A549 (cell line): ENCODE measurements at regions not wholly inside any gene's neighbourhood (a gene's known extent, or its start where the extent isn't known, plus 50 kb on each side); places are given as distances from the start of the nearest gene placed in this dataset.

ENCODE experiments used
- ATAC-seq, 2 experiments: fragments of 200-7000 bp in 1 of 2; fragments of >200 bp in 1 of 2; cut with Nextera tagmentation in 1 of 2; cut with Tn5 transposase in 1 of 2; 3 replicates each; pipeline versions ENCODE4 v1.8.0 to v1.9.1; 2018 to 2020; ENCODE audit warnings: mild to moderate bottlenecking in 1 of 2, moderate library complexity in 1 of 2
- CTCF ChIA-PET: fragments of 300-600 bp; sonication (Branson Sonifier 250); formaldehyde crosslinking; extraction: SDS; loops from one replicate; lab custom pipeline; 2021; ENCODE audit warnings: antibody characterized with exemption, inconsistent platforms; lab: Yijun Ruan, JAX
- POLR2A ChIA-PET: fragments of 350-600 bp; formaldehyde crosslinking; extraction: SDS; loops from one replicate; lab custom pipeline; 2021; ENCODE audit warnings: antibody characterized with exemption, inconsistent platforms; lab: Yijun Ruan, JAX
- DNase-seq, 2 experiments: peaks; one replicate each; pipeline versions ENCODE4 v3.0.0 to v3.0.0-alpha.2; 2011 to 2016; ENCODE audit warnings: low read depth in 1 of 2, low spot score in 1 of 2
- FAIRE-seq: peaks from 2 replicates; lab custom pipeline; 2011; peaks lifted over from hg19 to GRCh38; lab: Jason Lieb, UNC
- H3K27ac ChIP-seq, 2 experiments: fragments of >200 bp; sonication (Bioruptor Twin); formaldehyde crosslinking; 3 replicates each; pipeline ENCODE4 v1.5.1; 2016 to 2017
- H3K4me1 ChIP-seq: fragments of >200 bp; sonication (Bioruptor Twin); formaldehyde crosslinking; 3 replicates; pipeline ENCODE4 v1.6.1; 2016
- H3K4me2 ChIP-seq: fragments of >200 bp; sonication (Bioruptor Twin); formaldehyde crosslinking; 3 replicates; pipeline ENCODE4 v1.6.1; 2016
- H3K4me3 ChIP-seq: fragments of >200 bp; sonication (Bioruptor Twin); formaldehyde crosslinking; 3 replicates; pipeline ENCODE4 v1.5.1; 2016
- H3K9me3 ChIP-seq: fragments of >200 bp; sonication (Bioruptor Twin); formaldehyde crosslinking; 3 replicates; pipeline ENCODE4 v1.6.1; 2016
- CEBPB ChIP-seq, 2 experiments: fragments of >200 bp in 1 of 2; sonication (Bioruptor Twin) in 1 of 2; formaldehyde crosslinking in 1 of 2; IDR thresholded peaks; 2 replicates each; pipeline ENCODE4 v1.6.1; 2012 to 2016
- EHF ChIP-seq: fragments of 250-450 bp; sonication (Bioruptor Pico); IDR thresholded peaks from 2 replicates; pipeline ENCODE4 v1.5.0; 2020; ENCODE audit warnings: mild to moderate bottlenecking
- EHMT2 ChIP-seq: fragments of 200-600 bp; sonication (generic); IDR thresholded peaks from 2 replicates; pipeline ENCODE4 v1.6.1; 2016; ENCODE audit warnings: antibody characterized with exemption, low read depth, mild to moderate bottlenecking, moderate library complexity
- FOSB ChIP-seq: fragments of 250-450 bp; sonication (Bioruptor Pico); IDR thresholded peaks from 2 replicates; pipeline ENCODE4 v1.5.0; 2020; ENCODE audit warnings: mild to moderate bottlenecking, moderate library complexity
- FOXS1 ChIP-seq: fragments of 250-450 bp; sonication (Bioruptor Pico); IDR thresholded peaks from 2 replicates; pipeline ENCODE4 v1.5.0; 2020; ENCODE audit warnings: mild to moderate bottlenecking, moderate library complexity
- GATA3 ChIP-seq: IDR thresholded peaks from 2 replicates; pipeline ENCODE4 v1.6.1; 2012; ENCODE audit warnings: borderline replicate concordance
- HEYL ChIP-seq: fragments of 250-450 bp; sonication (Bioruptor Pico); IDR thresholded peaks from 2 replicates; pipeline ENCODE4 v1.8.0; 2021; ENCODE audit warnings: mild to moderate bottlenecking, moderate library complexity
- JUNB ChIP-seq: fragments of >200 bp; sonication (Bioruptor Twin); formaldehyde crosslinking; IDR thresholded peaks from 2 replicates; pipeline ENCODE4 v1.6.1; 2016
- KDM1A ChIP-seq: fragments of 200-600 bp; sonication (generic); IDR thresholded peaks from 2 replicates; pipeline ENCODE4 v1.6.1; 2016; ENCODE audit warnings: low read depth, mild to moderate bottlenecking
- KDM5A ChIP-seq: fragments of 200-600 bp; sonication (generic); IDR thresholded peaks from 2 replicates; pipeline ENCODE4 v1.6.1; 2016; ENCODE audit warnings: antibody characterized with exemption, mild to moderate bottlenecking
- MAFK ChIP-seq: fragments of 450-650 bp; IDR thresholded peaks from 2 replicates; pipeline ENCODE4 v1.6.1; 2014; ENCODE audit not compliant: partially characterized antibody
- MAX ChIP-seq: IDR thresholded peaks from 2 replicates; pipeline ENCODE4 v1.6.1; 2012
- MYC ChIP-seq: IDR thresholded peaks from 2 replicates; pipeline ENCODE4 v1.6.1; 2012; ENCODE audit warnings: mild to moderate bottlenecking, inconsistent platforms, low read length, improper control_type of control experiment, borderline replicate concordance
- NFE2L2 ChIP-seq: fragments of 150-350 bp; conservative IDR thresholded peaks from 2 replicates; pipeline ENCODE4 v1.6.1; 2014; ENCODE audit warnings: low read length
- NPAS2 ChIP-seq: fragments of 250-450 bp; sonication (Bioruptor Pico); IDR thresholded peaks from 2 replicates; pipeline ENCODE4 v1.8.0; 2022; ENCODE audit warnings: mild to moderate bottlenecking, moderate library complexity, borderline replicate concordance
- PHF8 ChIP-seq: fragments of 200-600 bp; sonication (generic); IDR thresholded peaks from 2 replicates; pipeline ENCODE4 v1.6.1; 2016; ENCODE audit warnings: low read depth, mild to moderate bottlenecking, antibody characterized with exemption, moderate library complexity, borderline replicate concordance
- POLR2AphosphoS2 ChIP-seq: conservative IDR thresholded peaks from 2 replicates; pipeline ENCODE4 v1.6.1; 2012; ENCODE audit warnings: low read length, improper control_type of control experiment, inconsistent platforms
- RARB ChIP-seq: fragments of 250-450 bp; sonication (Bioruptor Pico); IDR thresholded peaks from 2 replicates; pipeline ENCODE4 v1.8.0; 2021; ENCODE audit warnings: mild to moderate bottlenecking, moderate library complexity
- RCOR1 ChIP-seq: fragments of 150-350 bp; IDR thresholded peaks from 2 replicates; pipeline ENCODE4 v1.6.1; 2014; ENCODE audit warnings: antibody characterized with exemption, low read length, low read depth
- REST ChIP-seq: fragments of 200-600 bp; sonication (generic); IDR thresholded peaks from 2 replicates; pipeline ENCODE4 v1.6.1; 2016; ENCODE audit warnings: antibody characterized with exemption, mild to moderate bottlenecking, moderate library complexity
- RFX5 ChIP-seq: fragments of 450-650 bp; IDR thresholded peaks from 2 replicates; pipeline ENCODE4 v1.7.1; 2014; ENCODE audit warnings: antibody characterized with exemption, mild to moderate bottlenecking, moderate library complexity
- RNF2 ChIP-seq: fragments of 200-600 bp; sonication (generic); IDR thresholded peaks from 2 replicates; pipeline ENCODE4 v1.6.1; 2016; ENCODE audit warnings: low read depth, mild to moderate bottlenecking, antibody characterized with exemption, moderate library complexity, borderline replicate concordance
- SMC3 ChIP-seq: fragments of >200 bp; sonication (Bioruptor Twin); formaldehyde crosslinking; IDR thresholded peaks from 3 replicates; pipeline ENCODE4 v1.6.1; 2018; ENCODE audit warnings: inconsistent platforms
- USF2 ChIP-seq: fragments of 450-650 bp; IDR thresholded peaks from 2 replicates; pipeline ENCODE4 v1.6.1; 2014; ENCODE audit warnings: antibody characterized with exemption
- ZFP36 ChIP-seq: fragments of 450-650 bp; IDR thresholded peaks from 2 replicates; pipeline ENCODE4 v1.6.1; 2014; ENCODE audit warnings: borderline replicate concordance; ENCODE audit not compliant: partially characterized antibody
- ZNF302 ChIP-seq: fragments of 250-450 bp; sonication (Bioruptor Pico); IDR thresholded peaks from 2 replicates; pipeline ENCODE4 v1.9.0; 2021; ENCODE audit warnings: inconsistent platforms, mild to moderate bottlenecking, moderate library complexity
- WGBS: methylation state at CpG from one replicate; pipeline ENCODE4 v1.1.6; 2017; ENCODE audit errors: missing lambda C conversion rate; 5-methylcytosine and 5-hydroxymethylcytosine counted together
- TF ChIP-seq, protein P1 (sequence below): IDR thresholded peaks from 2 replicates; pipeline ENCODE4 v1.6.1; 2012
- TF ChIP-seq, protein P2 (sequence below): fragments of 250-450 bp; sonication (Bioruptor Pico); IDR thresholded peaks from 2 replicates; pipeline ENCODE4 v1.5.0; 2021; ENCODE audit warnings: mild to moderate bottlenecking, moderate library complexity, borderline replicate concordance

DNA sequence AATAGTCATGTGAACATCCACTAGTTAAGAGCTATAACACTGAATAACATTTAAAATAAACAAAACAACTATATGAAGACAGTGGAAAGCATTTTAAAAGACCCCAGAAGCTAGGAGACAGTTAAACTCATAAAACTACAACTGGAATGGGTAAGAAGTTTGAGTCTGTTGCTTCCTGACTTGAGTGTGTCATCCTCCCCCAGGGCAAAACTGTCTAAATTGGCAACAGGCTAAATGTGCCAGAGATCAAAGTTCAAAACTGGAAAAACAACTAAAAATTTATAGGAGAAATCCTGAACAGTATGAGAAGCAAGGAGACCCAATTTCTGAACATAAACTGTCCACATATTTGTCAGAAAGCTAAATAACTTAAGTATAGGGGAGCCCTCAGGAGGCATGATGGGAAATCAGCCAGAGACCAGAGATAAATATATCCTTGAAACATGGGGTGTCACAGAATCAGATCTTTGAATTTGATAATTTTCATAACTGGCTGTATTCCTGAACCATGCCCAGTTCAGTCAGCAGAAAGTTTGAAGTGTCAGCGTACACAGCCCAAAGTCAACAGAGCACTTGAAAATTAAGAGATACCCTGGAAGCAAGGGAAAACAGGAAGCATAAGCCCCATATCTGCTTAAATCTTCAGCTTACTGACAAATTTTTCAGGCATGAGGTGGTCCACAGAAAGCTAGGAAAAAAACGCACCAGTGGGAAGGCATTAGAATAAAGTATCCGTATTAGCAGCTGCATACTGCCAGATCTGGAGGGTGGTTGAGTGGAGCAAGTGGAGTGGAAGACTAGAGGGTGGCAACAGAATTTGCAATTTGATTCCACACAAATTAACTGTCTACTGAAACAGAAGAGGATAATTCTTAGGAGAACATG is 516.1 kb upstream of the MAN1A1 start:
- DNase-seq (no peak), ATAC-seq (no peak), FAIRE-seq (no peak)
- no peak overlapping the region for H3K4me2 ChIP-seq
- no peak for TF ChIP-seq EHF
- no peak for TF ChIP-seq EHMT2
- TF ChIP-seq KDM5A, result no peak
- no peak for TF ChIP-seq RNF2
- TF ChIP-seq, protein P1, sequence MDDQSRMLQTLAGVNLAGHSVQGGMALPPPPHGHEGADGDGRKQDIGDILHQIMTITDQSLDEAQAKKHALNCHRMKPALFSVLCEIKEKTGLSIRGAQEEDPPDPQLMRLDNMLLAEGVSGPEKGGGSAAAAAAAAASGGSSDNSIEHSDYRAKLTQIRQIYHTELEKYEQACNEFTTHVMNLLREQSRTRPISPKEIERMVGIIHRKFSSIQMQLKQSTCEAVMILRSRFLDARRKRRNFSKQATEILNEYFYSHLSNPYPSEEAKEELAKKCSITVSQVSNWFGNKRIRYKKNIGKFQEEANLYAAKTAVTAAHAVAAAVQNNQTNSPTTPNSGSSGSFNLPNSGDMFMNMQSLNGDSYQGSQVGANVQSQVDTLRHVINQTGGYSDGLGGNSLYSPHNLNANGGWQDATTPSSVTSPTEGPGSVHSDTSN, result no peak
- no peak for TF ChIP-seq JUNB
- no peak for TF ChIP-seq REST
- TF ChIP-seq CEBPB (IDR thresholded peaks at IDR 0.05), result no peak
- TF ChIP-seq MAX, result no peak
- no peak for TF ChIP-seq GATA3
- no peak for TF ChIP-seq PHF8
- no peak for TF ChIP-seq SMC3
- TF ChIP-seq RFX5, result no peak
- no peak for TF ChIP-seq NPAS2 (CRISPR knock-in tag)
- no peak for TF ChIP-seq FOSB
- TF ChIP-seq MAFK, result no peak
- no peak for TF ChIP-seq USF2
- no peak for TF ChIP-seq KDM1A
- no peak for TF ChIP-seq RARB (CRISPR knock-in tag)
- CTCF ChIA-PET, result no interaction called here
- 30% methylated on average over 3 of the region's 3 CpGs for WGBS
- no peaks in the 10 kb centered on the region for H3K4me1 ChIP-seq
- no peak overlapping the region for H3K27ac ChIP-seq
- POLR2A ChIA-PET, result no interaction called here
- no peak overlapping the region for H3K4me3 ChIP-seq
- H3K9me3 ChIP-seq, result no peaks in the 10 kb centered on the region

DNA sequence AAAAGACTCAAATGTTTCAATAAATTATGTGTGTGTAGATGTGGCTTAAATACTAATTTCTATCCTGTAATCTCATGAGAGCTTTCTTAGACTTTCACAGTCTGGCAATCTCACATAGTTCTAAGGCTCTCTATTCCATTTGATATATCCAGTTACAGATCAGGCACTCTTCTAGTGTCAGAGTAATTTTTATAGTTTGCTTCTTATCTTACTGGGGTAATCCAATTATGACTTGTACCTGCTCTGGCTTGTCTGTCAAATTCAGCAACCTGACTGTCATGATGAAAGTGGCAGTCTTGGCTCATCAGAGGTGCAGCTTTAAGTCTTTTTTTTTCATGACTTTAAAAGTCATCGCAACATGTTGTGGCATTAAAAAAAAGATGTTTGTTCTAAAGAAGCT is 513.2 kb upstream of the MAN1A1 start:
- ATAC-seq (no peak), FAIRE-seq (no peak), DNase-seq (no peak)
- 6% methylated on average over 1 of the region's 1 CpG for WGBS
- TF ChIP-seq HEYL (CRISPR knock-in tag), result no peak
- TF ChIP-seq ZNF302 (CRISPR knock-in tag), result no peak
- no peak for TF ChIP-seq ZFP36
- no peak for TF ChIP-seq RNF2
- TF ChIP-seq JUNB, result no peak
- TF ChIP-seq USF2, result no peak
- no peak for TF ChIP-seq CEBPB (IDR thresholded peaks at IDR 0.05)
- no peak for TF ChIP-seq NFE2L2
- TF ChIP-seq, protein P2, sequence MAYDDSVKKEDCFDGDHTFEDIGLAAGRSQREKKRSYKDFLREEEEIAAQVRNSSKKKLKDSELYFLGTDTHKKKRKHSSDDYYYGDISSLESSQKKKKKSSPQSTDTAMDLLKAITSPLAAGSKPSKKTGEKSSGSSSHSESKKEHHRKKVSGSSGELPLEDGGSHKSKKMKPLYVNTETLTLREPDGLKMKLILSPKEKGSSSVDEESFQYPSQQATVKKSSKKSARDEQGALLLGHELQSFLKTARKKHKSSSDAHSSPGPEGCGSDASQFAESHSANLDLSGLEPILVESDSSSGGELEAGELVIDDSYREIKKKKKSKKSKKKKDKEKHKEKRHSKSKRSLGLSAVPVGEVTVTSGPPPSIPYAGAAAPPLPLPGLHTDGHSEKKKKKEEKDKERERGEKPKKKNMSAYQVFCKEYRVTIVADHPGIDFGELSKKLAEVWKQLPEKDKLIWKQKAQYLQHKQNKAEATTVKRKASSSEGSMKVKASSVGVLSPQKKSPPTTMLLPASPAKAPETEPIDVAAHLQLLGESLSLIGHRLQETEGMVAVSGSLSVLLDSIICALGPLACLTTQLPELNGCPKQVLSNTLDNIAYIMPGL (CRISPR knock-in tag), result no peak
- no peak for TF ChIP-seq POLR2AphosphoS2
- TF ChIP-seq FOXS1, result no peak
- TF ChIP-seq RCOR1, result no peak
- TF ChIP-seq MYC, result no peak
- H3K4me2 ChIP-seq, result no peak overlapping the region
- ChIA-PET POLR2A (no interaction called here), CTCF (no interaction called here)
- no peak overlapping the region for H3K4me3 ChIP-seq
- H3K4me1 ChIP-seq, result no peaks in the 10 kb centered on the region
- no peaks in the 10 kb centered on the region for H3K9me3 ChIP-seq
- no peak overlapping the region for H3K27ac ChIP-seq
